ENCODE measurements at regions not wholly inside any gene's neighbourhood (a gene's known extent, or its start where the extent isn't known, plus 50 kb on each side); places are given as distances from the start of the nearest gene placed in this dataset.

- H3K4me3 Mint-ChIP-seq, result no peak overlapping the region
- no peak for DNase-seq (ENCODE audit: low spot score)
- peaks cover 10% of the 10 kb centered on the region for H3K27me3 Mint-ChIP-seq (ENCODE audit: low read depth)
- no peaks in the 10 kb centered on the region for H3K36me3 Mint-ChIP-seq (ENCODE audit: low read depth)
- no peaks in the 10 kb centered on the region for H3K9me3 Mint-ChIP-seq
- no peaks in the 10 kb centered on the region for H3K4me1 Mint-ChIP-seq (ENCODE audit: low read depth)
- no peak overlapping the region for H3K27ac Mint-ChIP-seq
Observed at GRCh38 chr6:6930223-6930880, 177.4 kb upstream of the RREB1 start.

GRCh38 chr6:6931071-6932025 is 176.4 kb upstream of the RREB1 start:
- Mint-ChIP-seq H3K27me3 (ENCODE audit: low read depth) (peaks cover 7% of the 10 kb centered on the region), H3K9me3 (no peaks in the 10 kb centered on the region), H3K27ac (no peak overlapping the region), H3K4me1 (ENCODE audit: low read depth) (no peaks in the 10 kb centered on the region), H3K36me3 (ENCODE audit: low read depth) (no peaks in the 10 kb centered on the region), H3K4me3 (no peak overlapping the region)
- DNase-seq (ENCODE audit: low spot score), result no peak

- Mint-ChIP-seq H3K27me3 (ENCODE audit: low read depth) (peaks cover 5% of the 10 kb centered on the region), H3K36me3 (ENCODE audit: low read depth) (no peaks in the 10 kb centered on the region), H3K9me3 (no peaks in the 10 kb centered on the region), H3K27ac (no peak overlapping the region), H3K4me3 (no peak overlapping the region), H3K4me1 (ENCODE audit: low read depth) (no peaks in the 10 kb centered on the region)
- DNase-seq (ENCODE audit: low spot score), result no peak
Observed at GRCh38 chr6:6932341-6932740, 175.4 kb upstream of the RREB1 start.

GRCh38 chr6:6932968-6933367 is 174.8 kb upstream of the RREB1 start:
- Mint-ChIP-seq H3K36me3 (ENCODE audit: low read depth) (no peaks in the 10 kb centered on the region), H3K27ac (no peak overlapping the region), H3K4me3 (no peak overlapping the region), H3K9me3 (no peaks in the 10 kb centered on the region), H3K4me1 (ENCODE audit: low read depth) (no peaks in the 10 kb centered on the region), H3K27me3 (ENCODE audit: low read depth) (peaks cover 5% of the 10 kb centered on the region)
- DNase-seq (ENCODE audit: low spot score), result no peak

GRCh38 chr6:6940031-6941025 is 167.4 kb upstream of the RREB1 start:
- peaks cover 5% of the 10 kb centered on the region for H3K27me3 Mint-ChIP-seq (ENCODE audit: low read depth)
- peaks cover 11% of the 10 kb centered on the region for H3K4me1 Mint-ChIP-seq (ENCODE audit: low read depth)
- DNase-seq (ENCODE audit: low spot score), result no peak
- H3K36me3 Mint-ChIP-seq (ENCODE audit: low read depth), result no peaks in the 10 kb centered on the region
- no peak overlapping the region for H3K4me3 Mint-ChIP-seq
- H3K9me3 Mint-ChIP-seq, result no peaks in the 10 kb centered on the region
- no peak overlapping the region for H3K27ac Mint-ChIP-seq

DNA sequence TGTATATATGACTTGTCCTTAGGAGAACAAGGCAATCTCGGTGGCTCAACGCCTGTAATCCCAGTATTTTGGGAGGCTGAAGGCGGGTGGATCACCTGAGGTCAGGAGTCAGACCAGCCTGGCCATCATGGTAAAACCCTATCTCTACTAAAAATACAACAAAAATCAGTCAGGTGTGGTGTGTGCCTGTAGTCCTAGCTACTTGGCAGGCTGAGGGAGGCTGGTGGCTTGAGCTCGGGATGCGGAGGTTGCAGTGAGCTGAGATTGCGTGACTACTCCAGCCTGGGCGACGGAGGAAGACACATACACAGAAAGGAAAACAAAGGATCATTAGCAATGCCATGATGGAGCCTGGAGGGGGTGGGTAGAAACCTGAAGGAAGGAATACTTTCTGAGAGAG is 166.6 kb upstream of the RREB1 start:
- peaks cover 5% of the 10 kb centered on the region for H3K27me3 Mint-ChIP-seq (ENCODE audit: low read depth)
- H3K36me3 Mint-ChIP-seq (ENCODE audit: low read depth), result no peaks in the 10 kb centered on the region
- H3K9me3 Mint-ChIP-seq, result no peaks in the 10 kb centered on the region
- H3K4me3 Mint-ChIP-seq, result no peak overlapping the region
- H3K4me1 Mint-ChIP-seq (ENCODE audit: low read depth), result peaks cover 11% of the 10 kb centered on the region
- no peak overlapping the region for H3K27ac Mint-ChIP-seq
- no peak for DNase-seq (ENCODE audit: low spot score)

- Mint-ChIP-seq H3K27me3 (ENCODE audit: low read depth) (peaks cover 3% of the 10 kb centered on the region), H3K9me3 (no peaks in the 10 kb centered on the region), H3K27ac (no peak overlapping the region), H3K4me1 (ENCODE audit: low read depth) (peaks cover 11% of the 10 kb centered on the region), H3K36me3 (ENCODE audit: low read depth) (no peaks in the 10 kb centered on the region), H3K4me3 (no peak overlapping the region)
- no peak for DNase-seq (ENCODE audit: low spot score)
Observed at GRCh38 chr6:6942091-6942490, 165.7 kb upstream of the RREB1 start.

DNA sequence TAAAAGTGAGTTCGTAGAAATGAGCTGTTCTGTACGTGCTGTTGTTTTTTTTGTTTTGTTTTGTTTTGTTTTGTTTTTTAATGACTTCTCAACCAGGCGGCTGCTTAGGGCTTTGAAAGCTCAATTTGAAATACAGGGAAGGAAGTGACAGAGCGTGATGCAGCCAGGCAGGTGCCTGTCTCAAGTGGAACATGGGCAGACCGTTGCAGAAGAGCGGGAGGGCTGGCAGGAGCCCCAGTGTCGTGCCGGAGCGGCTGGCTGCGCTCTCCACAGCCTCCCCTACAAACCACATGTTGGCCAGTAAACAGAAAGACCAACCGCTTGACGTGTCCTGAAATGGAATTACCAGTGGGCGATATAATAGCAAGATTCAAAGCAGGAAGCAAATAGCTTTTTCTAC is 164.9 kb upstream of the RREB1 start:
- Mint-ChIP-seq H3K9me3 (no peaks in the 10 kb centered on the region), H3K27ac (no peak overlapping the region)

DNA sequence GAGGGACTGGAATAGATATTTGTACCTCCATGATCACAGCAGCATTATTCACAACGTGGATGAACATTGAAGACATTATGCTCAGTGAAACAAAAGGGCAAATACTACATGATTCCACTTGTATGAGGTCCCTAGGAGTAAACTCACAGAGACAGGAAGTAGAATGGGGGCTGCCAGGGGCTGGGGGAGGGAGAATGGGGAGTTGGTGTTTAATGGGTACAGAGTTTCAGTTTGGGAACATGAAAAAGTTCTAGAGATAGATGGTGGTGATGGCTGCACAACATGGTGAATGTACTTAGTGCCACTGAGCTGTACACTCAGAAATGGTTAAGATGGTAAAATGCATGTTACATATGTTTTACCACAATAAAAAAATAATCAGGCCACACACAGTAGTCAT is 164.3 kb upstream of the RREB1 start:
- H3K4me3 Mint-ChIP-seq, result no peak overlapping the region
- H3K9me3 Mint-ChIP-seq, result no peaks in the 10 kb centered on the region
- no peak for DNase-seq (ENCODE audit: low spot score)
- H3K36me3 Mint-ChIP-seq (ENCODE audit: low read depth), result no peaks in the 10 kb centered on the region
- H3K4me1 Mint-ChIP-seq (ENCODE audit: low read depth), result peaks cover 11% of the 10 kb centered on the region
- H3K27ac Mint-ChIP-seq, result no peak overlapping the region
- peaks cover 3% of the 10 kb centered on the region for H3K27me3 Mint-ChIP-seq (ENCODE audit: low read depth)

More for the DNA sequence above, 164.9 kb upstream of the RREB1 start:
- H3K4me3 Mint-ChIP-seq, result peak overlapping the region; percentile 53
- no peak for DNase-seq (ENCODE audit: low spot score)
- H3K4me1 Mint-ChIP-seq (ENCODE audit: low read depth), result peaks cover 11% of the 10 kb centered on the region
- H3K36me3 Mint-ChIP-seq (ENCODE audit: low read depth), result no peaks in the 10 kb centered on the region
- H3K27me3 Mint-ChIP-seq (ENCODE audit: low read depth), result peaks cover 3% of the 10 kb centered on the region

DNA sequence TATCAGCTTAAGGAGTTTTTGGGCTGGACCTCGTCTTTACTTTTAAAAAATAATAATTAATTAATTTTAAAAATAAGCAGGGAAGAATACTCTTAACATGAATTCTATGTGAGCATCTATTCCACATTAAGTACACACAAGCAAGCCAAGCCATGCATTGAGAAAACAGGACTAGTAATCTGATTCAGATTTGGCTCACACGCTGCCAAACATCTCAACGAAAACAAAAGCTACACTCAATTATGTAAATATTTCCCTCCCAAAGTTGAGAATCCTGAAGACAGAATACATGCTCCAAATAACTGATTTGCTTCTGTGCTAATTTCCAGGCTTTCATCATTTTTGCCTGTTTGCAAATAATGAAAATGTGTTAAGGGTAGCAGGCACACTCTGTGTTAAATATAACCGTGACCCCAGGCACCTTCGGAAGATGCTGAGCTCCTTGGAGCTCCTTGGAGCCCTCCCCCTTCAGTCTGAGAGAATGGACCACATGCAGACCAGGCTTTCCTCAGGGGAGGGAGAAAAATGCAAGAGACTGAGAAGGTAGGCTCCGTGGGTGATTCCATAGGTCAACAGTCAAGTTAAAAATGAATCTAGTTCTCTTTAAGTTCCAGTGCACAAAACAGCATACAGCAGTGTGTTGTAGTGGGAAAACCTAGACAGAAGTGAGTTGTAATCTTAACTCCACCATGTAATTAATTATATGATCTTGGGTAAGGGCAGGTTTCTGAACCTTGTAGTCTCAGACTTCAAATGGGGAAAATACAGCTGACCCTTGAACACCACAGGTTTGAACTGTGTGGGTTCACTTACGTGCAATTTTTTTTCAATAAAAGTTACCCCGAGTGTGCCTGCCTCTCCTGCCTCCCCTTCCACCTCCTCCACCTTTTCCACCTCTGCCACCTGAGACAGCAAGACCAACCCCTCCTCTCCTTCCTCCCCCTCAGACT is 161.3 kb upstream of the RREB1 start:
- Mint-ChIP-seq H3K4me3 (no peak overlapping the region), H3K27me3 (ENCODE audit: low read depth) (peaks cover 3% of the 10 kb centered on the region), H3K4me1 (ENCODE audit: low read depth) (peaks cover 11% of the 10 kb centered on the region), H3K9me3 (peaks cover 11% of the 10 kb centered on the region), H3K27ac (no peak overlapping the region), H3K36me3 (ENCODE audit: low read depth) (no peaks in the 10 kb centered on the region)
- no peak for DNase-seq (ENCODE audit: low spot score)

GRCh38 chr6:6950373-6951145 is 157.2 kb upstream of the RREB1 start:
- Mint-ChIP-seq H3K4me3 (no peak overlapping the region), H3K36me3 (ENCODE audit: low read depth) (no peaks in the 10 kb centered on the region), H3K27ac (no peak overlapping the region), H3K27me3 (ENCODE audit: low read depth) (no peaks in the 10 kb centered on the region), H3K9me3 (peaks cover 15% of the 10 kb centered on the region), H3K4me1 (ENCODE audit: low read depth) (no peaks in the 10 kb centered on the region)
- DNase-seq (ENCODE audit: low spot score), result no peak

DNA sequence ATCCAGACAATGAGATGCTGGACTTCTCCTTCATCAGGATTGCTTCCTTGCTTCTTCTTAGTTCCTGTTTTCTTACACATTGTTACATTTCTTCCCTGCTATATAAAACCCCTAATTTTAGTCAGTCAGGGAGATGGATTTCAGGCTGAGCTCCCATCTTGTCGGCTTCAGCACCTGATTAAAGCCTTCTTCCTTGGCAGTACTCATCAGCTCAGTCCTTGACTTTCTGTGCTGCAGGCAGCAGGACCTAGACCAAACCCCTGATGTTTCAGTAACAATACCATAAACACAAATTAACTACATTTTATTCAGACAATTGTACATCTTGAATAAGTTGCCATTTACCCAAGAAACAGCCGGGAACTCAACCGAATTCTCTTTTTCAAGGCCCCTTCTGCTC is 156.4 kb upstream of the RREB1 start:
- Mint-ChIP-seq H3K27me3 (ENCODE audit: low read depth) (no peaks in the 10 kb centered on the region), H3K27ac (no peak overlapping the region), H3K9me3 (peaks cover 15% of the 10 kb centered on the region), H3K4me1 (ENCODE audit: low read depth) (no peaks in the 10 kb centered on the region), H3K4me3 (no peak overlapping the region), H3K36me3 (ENCODE audit: low read depth) (no peaks in the 10 kb centered on the region)
- no peak for DNase-seq (ENCODE audit: low spot score)
